Skeletal muscle tissue (tissue), 3 donors: ENCODE measurements at regions not wholly inside any gene's neighbourhood (a gene's known extent, or its start where the extent isn't known, plus 50 kb on each side); places are given as distances from the start of the nearest gene placed in this dataset.
"Not testable (repeated sequence)": the region's sequence is repeated elsewhere in the genome, so short reads cannot be mapped to it uniquely, and the experiment has no call there.

ENCODE experiments used
- H3K27ac ChIP-seq: one replicate; pipeline ENCODE4 v1.7.0; 2013; ENCODE audit warnings: mild to moderate bottlenecking, low read depth, low read length, inconsistent platforms
- H3K27me3 ChIP-seq, 3 donors: one replicate each; pipeline ENCODE4 v1.7.0; 2013; ENCODE audit warnings: low read length in 3 of 3; ENCODE audit not compliant: control insufficient read depth in 3 of 3, insufficient read depth in 3 of 3
- H3K36me3 ChIP-seq, 3 donors: one replicate each; pipeline ENCODE4 v1.7.0; 2013; ENCODE audit warnings: low read length in 3 of 3; ENCODE audit not compliant: control insufficient read depth in 3 of 3, insufficient read depth in 3 of 3
- H3K4me1 ChIP-seq, 3 donors: one replicate each; pipeline ENCODE4 v1.7.0; 2013; ENCODE audit warnings: low read length in 3 of 3, mild to moderate bottlenecking in 3 of 3; ENCODE audit not compliant: control insufficient read depth in 3 of 3, insufficient read depth in 3 of 3
- H3K4me3 ChIP-seq, 3 donors: one replicate each; pipeline ENCODE4 v1.7.0; 2013; ENCODE audit warnings: low read length in 3 of 3
- H3K9ac ChIP-seq, 3 donors: one replicate each; pipeline ENCODE4 v1.7.0; 2013; ENCODE audit warnings: low read length in 3 of 3, mild to moderate bottlenecking in 3 of 3, moderate library complexity in 2 of 3, low read depth in 1 of 3
- H3K9me3 ChIP-seq, 3 donors: one replicate each; pipeline ENCODE4 v1.7.0; 2013; ENCODE audit warnings: low read length in 3 of 3; ENCODE audit not compliant: control insufficient read depth in 3 of 3
- donor health status: Osteomylitis.

DNA sequence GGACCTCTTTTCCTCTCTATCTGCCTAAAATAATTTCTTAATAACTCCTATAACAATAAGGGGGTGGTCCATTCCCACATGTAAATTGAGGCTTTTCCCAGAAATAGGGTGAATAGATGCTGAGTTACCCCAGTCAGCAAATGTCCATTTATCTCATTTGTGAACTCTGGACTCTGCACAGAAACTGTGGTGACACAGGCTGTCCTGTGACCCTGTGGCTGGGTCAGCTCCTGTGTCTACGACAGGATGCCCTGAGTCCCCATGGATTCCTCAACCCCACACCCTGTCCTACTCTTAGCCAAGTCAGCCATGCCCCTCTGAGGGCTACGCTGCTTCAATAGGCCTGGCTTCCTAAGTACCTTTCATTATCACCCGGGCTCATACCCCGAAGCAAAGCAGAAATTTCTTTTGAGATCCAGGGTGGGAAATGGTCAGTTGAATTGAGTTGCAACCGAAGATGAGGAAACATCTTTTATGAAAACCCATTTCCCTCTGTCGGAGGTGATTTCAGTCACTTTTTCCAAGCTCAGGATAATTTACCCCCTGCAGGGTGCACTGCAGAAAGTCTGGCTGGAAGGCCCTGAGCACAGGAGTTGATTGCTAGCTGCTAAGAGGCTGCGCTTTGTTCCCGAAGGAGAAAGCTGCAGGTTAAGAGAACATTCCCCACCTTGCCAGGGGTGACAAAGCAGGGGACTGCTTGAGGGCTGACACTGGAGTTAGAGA is 89.5 kb upstream of the PRSS12 start:
- H3K27me3 ChIP-seq, H3K4me1 ChIP-seq, H3K9ac ChIP-seq, H3K9me3 ChIP-seq, H3K36me3 ChIP-seq, H3K4me3 ChIP-seq, H3K27ac ChIP-seq: not testable (repeated sequence)

DNA sequence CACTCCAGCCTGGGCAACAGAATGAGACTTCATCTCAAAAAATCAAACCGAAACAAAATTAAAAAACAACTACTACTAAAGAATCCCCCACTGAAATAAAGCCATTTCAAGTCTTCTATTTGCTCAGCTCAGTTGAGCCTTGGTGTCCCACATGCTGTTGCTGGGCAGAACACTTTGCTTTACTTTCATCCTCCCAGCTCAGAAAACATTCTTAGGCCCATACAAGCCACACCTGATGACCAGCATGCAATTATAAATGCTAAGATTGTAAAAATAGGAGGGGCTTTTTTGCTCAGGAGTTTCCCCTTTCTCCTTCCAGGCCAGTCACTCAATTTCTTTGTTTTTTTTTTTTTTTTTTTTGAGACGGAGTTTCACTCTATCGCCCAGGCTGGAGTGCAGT is 94.6 kb upstream of the PRSS12 start:
- not testable (repeated sequence) for H3K27me3 ChIP-seq, H3K4me1 ChIP-seq, H3K27ac ChIP-seq

DNA sequence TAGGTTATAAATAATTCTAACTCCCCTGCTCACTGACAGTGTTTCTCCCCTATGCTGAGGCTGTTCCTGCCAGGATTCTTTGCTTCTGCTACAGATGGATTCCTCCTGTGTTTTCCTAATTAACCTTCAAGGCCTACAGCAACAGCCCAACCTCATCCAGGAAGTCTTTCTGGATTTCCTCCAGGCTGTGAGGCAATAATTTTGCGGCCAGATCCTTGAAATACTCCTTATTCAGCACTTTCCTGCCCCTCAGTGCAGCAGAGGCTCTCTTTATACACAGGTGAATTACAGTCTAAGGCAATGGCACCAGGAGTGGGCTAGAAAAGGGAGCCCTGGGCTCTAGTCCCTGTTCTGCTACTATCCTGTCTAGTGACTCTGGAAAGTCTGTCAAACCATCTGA is 102.1 kb upstream of the PRSS12 start:
- H3K4me3 ChIP-seq, H3K27ac ChIP-seq: not testable (repeated sequence)

More for the DNA sequence above, 94.6 kb upstream of the PRSS12 start:
- not testable (repeated sequence) for H3K4me3 ChIP-seq, H3K9ac ChIP-seq, H3K36me3 ChIP-seq, H3K9me3 ChIP-seq

DNA sequence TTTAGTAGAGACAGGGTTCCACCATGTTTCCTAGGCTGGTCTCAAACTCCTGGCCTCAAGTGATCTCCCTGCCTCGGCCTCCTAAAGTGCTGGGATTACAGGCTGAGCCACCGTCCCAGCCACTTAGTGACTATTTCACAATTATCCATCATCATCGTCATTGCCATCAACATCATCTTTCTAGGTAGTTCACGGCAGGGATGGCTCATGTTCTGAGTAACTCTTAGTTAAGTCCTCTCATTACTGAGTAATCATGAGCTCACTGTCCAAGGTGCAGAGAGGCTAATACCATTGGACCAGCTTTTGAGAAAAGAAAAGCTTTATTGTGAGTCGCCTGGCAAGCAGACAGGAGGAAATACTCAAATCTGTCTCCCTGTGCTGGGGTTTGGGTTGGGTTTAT is 108.6 kb upstream of the PRSS12 start:
- not testable (repeated sequence) for H3K4me1 ChIP-seq, H3K9me3 ChIP-seq, H3K27me3 ChIP-seq, H3K27ac ChIP-seq, H3K36me3 ChIP-seq, H3K9ac ChIP-seq, H3K4me3 ChIP-seq

More for the DNA sequence above, 102.1 kb upstream of the PRSS12 start:
- not testable (repeated sequence) for H3K4me1 ChIP-seq, H3K36me3 ChIP-seq, H3K9ac ChIP-seq, H3K27me3 ChIP-seq, H3K9me3 ChIP-seq

DNA sequence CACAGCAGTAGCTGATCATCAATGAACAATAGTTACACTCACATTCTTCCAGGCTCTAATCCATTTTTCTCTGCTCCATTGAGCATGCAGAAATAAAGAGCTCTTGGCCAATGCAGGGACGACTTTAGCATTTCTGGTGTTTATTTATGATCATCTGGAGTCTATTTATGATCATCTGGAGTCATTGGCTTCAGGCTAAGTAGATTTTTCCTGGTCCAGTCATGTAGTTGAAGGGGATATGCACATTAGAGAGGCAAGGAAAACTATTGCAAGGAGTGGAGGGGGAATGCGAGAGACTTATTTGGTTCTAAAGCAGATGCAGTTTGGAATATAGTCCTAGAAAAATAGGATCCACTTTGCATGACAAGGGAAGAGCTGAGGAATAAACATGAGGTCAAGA is 113.0 kb upstream of the PRSS12 start:
- not testable (repeated sequence) for H3K9me3 ChIP-seq, H3K4me1 ChIP-seq, H3K9ac ChIP-seq, H3K27me3 ChIP-seq, H3K27ac ChIP-seq, H3K36me3 ChIP-seq, H3K4me3 ChIP-seq

DNA sequence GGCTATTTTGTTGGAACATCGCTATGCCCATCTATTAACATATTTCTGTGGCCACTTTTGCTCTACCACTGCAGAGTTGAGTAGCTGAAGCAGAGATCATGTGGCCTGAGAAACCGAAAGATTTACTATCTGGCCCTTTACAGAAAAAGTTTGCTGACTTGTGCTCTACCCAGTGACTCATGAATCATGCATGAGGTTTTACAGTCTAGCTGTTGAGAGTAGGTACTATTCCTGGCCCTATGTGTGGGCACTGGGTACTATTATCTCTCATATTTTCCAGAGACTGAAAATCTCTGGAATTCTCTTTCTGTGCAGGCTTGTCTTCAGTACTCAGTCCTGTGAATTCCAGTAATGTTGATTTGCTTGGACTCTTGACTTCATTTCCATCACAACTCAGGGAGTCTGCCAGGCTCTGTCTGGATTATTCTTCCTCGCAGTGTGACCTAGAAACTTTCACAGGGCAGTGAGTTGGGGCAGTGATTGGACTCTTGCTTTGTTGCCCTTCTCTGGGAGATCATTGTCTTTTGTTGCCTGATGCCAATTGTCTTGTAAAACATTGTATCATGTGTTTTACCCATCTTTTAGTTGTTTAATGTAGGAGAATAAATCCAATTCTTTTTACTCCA is 121.3 kb upstream of the PRSS12 start:
- H3K9me3 ChIP-seq, H3K4me1 ChIP-seq, H3K4me3 ChIP-seq, H3K36me3 ChIP-seq, H3K9ac ChIP-seq, H3K27ac ChIP-seq, H3K27me3 ChIP-seq: not testable (repeated sequence)

DNA sequence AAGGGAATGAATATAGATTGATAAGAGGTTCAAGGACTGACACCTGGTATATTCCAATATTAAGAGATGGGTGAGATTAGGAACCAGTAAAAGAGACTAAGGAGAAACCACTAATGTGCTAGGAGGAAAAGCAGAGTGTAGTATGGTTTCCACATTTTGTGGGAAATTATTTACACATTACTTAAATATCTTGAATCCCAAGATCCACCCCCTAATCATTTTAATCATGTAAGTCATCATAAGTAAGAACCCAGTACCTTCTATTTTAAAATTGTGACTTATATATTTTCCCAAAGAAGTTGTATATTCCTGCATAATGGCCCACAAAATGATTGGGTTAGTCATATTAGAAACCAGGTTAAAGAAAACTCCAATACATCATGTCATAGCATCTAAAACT is 122.0 kb upstream of the PRSS12 start:
- not testable (repeated sequence) for H3K27ac ChIP-seq, H3K27me3 ChIP-seq, H3K9me3 ChIP-seq, H3K36me3 ChIP-seq, H3K4me1 ChIP-seq, H3K4me3 ChIP-seq, H3K9ac ChIP-seq

DNA sequence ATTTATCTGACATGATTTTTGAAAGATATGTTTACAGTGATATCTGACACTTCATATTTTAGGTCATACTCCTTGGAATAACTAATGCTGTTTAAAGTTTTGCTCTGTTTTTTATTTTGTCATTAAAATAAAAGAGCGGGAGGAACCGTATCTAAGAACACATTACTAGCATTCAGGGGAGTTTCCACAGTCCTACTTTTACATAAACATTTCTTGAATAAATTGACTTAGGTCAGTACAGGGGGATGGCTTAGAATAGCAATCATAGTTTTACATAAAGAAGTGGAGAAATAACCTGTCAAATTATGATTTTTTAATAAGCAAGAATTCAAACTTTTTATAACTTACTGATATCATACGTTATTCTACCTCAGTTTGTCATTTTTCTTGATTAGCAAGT is 123.1 kb upstream of the PRSS12 start:
- H3K27me3 ChIP-seq, H3K4me3 ChIP-seq, H3K36me3 ChIP-seq, H3K27ac ChIP-seq, H3K9ac ChIP-seq, H3K9me3 ChIP-seq, H3K4me1 ChIP-seq: not testable (repeated sequence)

DNA sequence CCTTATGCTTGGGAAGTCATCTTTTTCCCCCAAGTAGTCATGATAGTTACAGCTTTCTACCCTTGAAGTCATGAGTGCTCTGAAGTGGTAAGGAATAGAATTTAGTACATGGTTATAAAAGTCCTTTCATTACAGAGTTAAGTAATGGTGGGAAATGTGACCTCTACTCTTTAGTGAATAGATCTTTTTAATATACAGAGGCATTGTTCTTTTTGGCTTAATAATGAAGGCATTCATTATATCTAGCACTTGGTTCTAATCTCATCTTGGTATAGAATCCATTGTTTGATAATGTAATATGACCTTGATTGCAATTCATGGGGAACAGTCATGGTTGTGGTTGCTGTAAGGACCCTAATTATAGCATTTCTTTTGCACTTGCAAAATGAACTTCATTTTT is 125.0 kb upstream of the PRSS12 start:
- H3K9me3 ChIP-seq, H3K36me3 ChIP-seq, H3K27ac ChIP-seq, H3K4me1 ChIP-seq, H3K4me3 ChIP-seq, H3K9ac ChIP-seq, H3K27me3 ChIP-seq: not testable (repeated sequence)

DNA sequence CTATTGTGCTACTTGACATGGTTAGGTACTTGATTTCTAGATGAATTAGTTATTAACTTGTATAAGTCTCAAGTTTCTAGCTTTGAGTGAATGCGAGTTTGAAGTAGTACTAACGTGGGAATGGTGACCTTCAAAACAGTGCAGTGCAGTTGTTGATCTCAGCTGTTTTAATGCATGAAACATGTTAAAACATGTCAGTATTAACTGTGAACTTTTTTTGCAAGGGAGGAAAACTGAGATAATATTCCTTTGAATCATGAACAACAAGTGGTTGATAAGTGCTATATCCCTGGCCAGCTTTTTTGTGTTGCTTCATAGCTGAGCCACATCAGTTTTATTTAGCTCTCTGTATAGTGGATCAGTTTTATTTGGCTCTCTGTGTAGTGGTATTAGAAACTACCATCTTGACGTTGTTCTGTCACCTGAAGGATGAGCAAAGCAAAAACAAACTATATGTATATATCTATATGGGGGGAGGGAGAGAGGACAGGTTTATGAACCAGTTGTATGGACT is 133.1 kb upstream of the PRSS12 start:
- H3K36me3 ChIP-seq, H3K9me3 ChIP-seq, H3K27ac ChIP-seq, H3K27me3 ChIP-seq, H3K4me1 ChIP-seq, H3K4me3 ChIP-seq, H3K9ac ChIP-seq: not testable (repeated sequence)
